SJCRH30 (cell line): ENCODE measurements at regions not wholly inside any gene's neighbourhood (a gene's known extent, or its start where the extent isn't known, plus 50 kb on each side); places are given as distances from the start of the nearest gene placed in this dataset.

Source experiments
- DNase-seq, 2 experiments: peaks; one replicate each; pipeline ENCODE4 v3.0.0-alpha.2; 2015 to 2020
- H3K27ac ChIP-seq: fragments of 250-450 bp; sonication (Bioruptor Pico); 2 replicates; pipeline ENCODE4 v1.5.1; 2020; ENCODE audit warnings: mild to moderate bottlenecking, moderate library complexity
- H3K27me3 ChIP-seq: fragments of 250-450 bp; sonication (Bioruptor Pico); 2 replicates; pipeline ENCODE4 v1.5.1; 2020; ENCODE audit warnings: mild to moderate bottlenecking, moderate library complexity
- H3K36me3 ChIP-seq: fragments of 250-450 bp; sonication (Bioruptor Pico); 2 replicates; pipeline ENCODE4 v1.5.1; 2020; ENCODE audit warnings: mild to moderate bottlenecking, moderate library complexity
- H3K4me1 ChIP-seq: fragments of 250-450 bp; sonication (Bioruptor Pico); 2 replicates; pipeline ENCODE4 v1.5.1; 2020; ENCODE audit warnings: mild to moderate bottlenecking, moderate library complexity
- H3K4me3 ChIP-seq: fragments of 250-450 bp; sonication (Bioruptor Pico); 2 replicates; pipeline ENCODE4 v1.5.1; 2020; ENCODE audit warnings: mild to moderate bottlenecking, moderate library complexity
- H3K9me3 ChIP-seq: fragments of 250-450 bp; sonication (Bioruptor Pico); replicated peaks from 2 replicates; pipeline ENCODE4 v1.5.1; 2020; ENCODE audit warnings: mild to moderate bottlenecking, moderate library complexity

DNA sequence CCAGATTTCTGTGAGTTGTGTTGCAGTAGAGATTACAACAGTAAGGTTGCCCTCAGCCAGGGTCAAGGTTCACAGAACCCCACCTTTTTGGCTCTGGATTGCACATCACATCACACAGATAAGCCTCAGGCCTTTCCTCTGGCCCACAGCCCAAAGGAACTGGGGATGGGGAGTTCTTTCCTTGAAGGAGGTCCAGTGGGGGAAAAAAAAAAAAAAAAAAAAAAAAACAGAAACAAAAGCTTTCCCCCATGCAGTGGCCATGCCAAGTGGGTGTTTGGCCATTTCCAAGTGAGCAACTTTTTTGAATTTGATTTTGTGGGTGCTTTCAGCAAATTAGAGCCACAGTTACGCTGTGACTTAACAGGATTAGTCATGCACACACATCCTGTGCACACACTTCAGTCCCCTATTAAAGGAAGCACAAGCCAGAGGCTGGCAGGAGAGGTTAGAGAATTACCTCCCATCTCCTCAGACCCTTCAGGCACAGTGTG is 79.3 kb upstream of the NANOS1 start:
- peak; percentile 71 to 89 for DNase-seq
- Histone ChIP-seq H3K9me3 (no peaks in the 10 kb centered on the region), H3K4me1 (peaks cover 53% of the 10 kb centered on the region), H3K4me3 (no peak overlapping the region), H3K27ac (peak overlapping the region; percentile 84), H3K36me3 (no peaks in the 10 kb centered on the region), H3K27me3 (no peaks in the 10 kb centered on the region)

DNA sequence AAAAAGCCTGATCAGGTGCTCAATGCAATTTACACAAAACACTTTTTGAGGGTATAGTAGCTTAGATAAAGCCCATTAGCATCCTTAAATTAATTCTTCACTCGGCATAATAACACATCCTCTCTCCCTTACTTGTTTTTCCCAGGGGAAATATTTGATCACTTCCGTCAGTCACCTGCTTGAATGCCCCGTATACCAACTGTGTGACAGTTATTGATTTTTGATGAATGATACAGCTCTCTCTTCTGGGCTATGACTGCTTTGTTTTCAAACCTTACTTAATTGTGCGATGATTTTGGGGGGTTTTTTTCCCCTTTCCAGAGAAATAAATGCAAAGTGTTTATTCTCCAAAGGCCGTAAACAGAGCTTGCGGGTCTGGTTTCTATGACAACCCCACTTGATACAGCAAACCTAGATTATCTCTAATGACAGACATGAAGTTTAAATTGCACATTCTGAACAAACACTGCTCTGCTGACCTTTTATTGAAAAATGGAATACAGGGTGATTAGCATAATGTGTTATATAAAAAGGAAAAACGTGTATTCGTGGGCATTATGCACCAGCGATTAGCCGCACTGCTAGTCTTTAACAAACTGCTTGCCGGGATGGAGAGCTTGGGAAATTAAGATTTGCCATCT is 78.4 kb upstream of the NANOS1 start:
- DNase-seq, result no peak
- Histone ChIP-seq H3K36me3 (no peaks in the 10 kb centered on the region), H3K9me3 (no peaks in the 10 kb centered on the region), H3K4me1 (peaks cover 53% of the 10 kb centered on the region), H3K4me3 (no peak overlapping the region), H3K27me3 (no peaks in the 10 kb centered on the region), H3K27ac (peak overlapping the region; percentile 84)

DNA sequence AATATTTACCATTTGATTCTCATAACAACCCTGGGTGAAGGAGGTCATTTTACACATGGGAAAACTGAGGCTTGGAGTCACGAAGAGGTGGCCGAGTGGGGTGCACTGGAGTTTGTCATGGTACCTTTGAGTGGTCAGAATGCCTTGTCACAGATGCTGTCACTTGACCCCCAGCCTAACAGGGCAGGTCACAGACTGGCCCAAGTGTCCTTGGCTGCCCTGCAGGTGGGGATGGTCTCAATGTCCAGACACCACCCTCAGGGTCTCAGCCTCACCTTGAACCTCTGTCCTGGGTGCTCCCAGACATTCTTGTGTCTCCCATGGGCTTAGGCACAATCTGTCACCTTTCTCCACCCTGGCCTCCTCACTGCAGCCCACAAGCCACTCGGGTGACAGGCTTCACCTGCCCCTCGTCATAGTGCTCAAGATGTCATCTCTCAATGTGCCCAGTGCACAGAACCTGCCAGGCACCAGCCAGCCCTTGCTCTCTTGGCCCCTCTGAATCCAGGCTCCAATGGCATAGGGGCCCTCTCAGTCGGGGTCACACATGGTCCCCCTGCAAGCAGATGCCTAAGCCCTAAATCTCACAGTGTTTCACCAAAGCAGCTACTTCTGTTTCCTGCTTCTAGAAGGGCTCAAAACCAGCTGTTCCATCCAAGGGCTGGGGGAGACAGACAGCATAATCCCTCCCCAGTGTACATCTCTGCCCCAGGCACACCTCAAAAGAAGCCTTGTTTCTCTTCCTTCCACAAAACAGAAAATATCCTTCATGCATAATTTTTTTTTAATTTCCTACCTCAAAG is 76.8 kb upstream of the NANOS1 start:
- Histone ChIP-seq H3K4me1 (peaks cover 49% of the 10 kb centered on the region), H3K27ac (peak overlapping the region; percentile 4; the same call in 1 of the 2 replicates), H3K36me3 (no peaks in the 10 kb centered on the region), H3K27me3 (no peaks in the 10 kb centered on the region), H3K4me3 (no peak overlapping the region), H3K9me3 (no peaks in the 10 kb centered on the region)
- DNase-seq, result peak; percentile 44 to 74

DNA sequence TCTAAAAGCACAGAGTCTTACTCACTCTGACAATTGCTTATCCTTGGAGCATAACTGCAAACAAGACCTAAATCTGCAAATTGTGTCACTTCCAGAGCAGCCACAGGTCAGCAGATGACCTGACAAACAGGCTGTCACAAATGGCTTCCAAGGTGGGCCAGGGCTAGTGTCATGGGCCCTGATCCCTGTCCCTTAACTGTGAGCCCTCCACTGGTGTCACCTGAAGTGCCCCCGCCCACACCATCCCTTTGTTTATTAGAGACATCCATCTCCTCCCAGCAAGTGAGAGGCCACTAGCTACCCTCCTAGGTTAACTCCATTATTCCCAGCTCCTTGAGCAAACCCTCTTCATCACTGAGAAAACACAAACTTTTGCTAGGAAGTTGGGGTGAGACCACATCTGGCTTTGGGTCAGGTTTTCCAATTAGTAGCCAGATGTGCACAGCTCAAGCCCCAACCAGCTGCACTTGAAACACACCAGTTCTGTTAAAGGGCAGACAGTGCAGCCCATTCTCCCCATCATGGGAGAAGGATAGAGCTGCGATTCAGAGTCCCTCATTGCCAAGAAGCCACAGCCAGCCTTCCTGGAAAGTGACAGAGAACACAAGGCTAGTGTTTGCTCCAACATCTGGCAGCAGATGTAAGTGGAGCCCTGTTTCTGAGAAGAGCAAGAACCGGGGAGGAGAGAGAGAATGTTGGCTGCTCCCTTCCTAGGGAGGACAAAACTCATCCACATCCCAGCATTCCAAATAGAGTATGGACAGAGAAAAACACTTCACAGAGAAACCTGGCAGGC is 75.7 kb upstream of the NANOS1 start:
- no peaks in the 10 kb centered on the region for H3K9me3 ChIP-seq
- no peaks in the 10 kb centered on the region for H3K36me3 ChIP-seq
- H3K27ac ChIP-seq, result no peak overlapping the region
- no peaks in the 10 kb centered on the region for H3K27me3 ChIP-seq
- H3K4me3 ChIP-seq, result no peak overlapping the region
- peaks cover 51% of the 10 kb centered on the region for H3K4me1 ChIP-seq
- peak in 1 of 2 experiments; percentile 42 for DNase-seq

DNA sequence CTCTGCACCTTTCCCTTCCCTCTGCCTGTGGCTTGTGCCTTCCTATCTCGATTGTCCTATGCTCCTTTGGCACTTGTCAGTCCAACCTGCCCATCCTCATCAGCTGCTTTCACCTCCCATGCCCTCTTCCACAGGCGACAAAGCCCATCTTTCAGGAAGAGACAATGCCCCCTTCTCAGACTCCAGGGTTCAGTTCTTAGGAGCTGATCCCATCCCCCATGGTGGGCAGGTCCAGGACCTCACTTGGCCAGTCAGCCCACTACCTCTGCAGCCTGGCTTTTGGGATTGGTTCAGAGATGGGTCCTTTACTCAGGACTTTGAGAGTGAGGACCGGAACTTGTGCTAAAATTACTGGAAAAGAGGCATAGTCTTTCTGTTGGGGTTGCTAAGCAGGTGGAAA is 74.0 kb upstream of the NANOS1 start:
- no peaks in the 10 kb centered on the region for H3K27me3 ChIP-seq
- no peaks in the 10 kb centered on the region for H3K9me3 ChIP-seq
- no peak for DNase-seq
- H3K4me3 ChIP-seq, result no peak overlapping the region
- H3K4me1 ChIP-seq, result peaks cover 42% of the 10 kb centered on the region
- H3K36me3 ChIP-seq, result no peaks in the 10 kb centered on the region
- H3K27ac ChIP-seq, result no peak overlapping the region

DNA sequence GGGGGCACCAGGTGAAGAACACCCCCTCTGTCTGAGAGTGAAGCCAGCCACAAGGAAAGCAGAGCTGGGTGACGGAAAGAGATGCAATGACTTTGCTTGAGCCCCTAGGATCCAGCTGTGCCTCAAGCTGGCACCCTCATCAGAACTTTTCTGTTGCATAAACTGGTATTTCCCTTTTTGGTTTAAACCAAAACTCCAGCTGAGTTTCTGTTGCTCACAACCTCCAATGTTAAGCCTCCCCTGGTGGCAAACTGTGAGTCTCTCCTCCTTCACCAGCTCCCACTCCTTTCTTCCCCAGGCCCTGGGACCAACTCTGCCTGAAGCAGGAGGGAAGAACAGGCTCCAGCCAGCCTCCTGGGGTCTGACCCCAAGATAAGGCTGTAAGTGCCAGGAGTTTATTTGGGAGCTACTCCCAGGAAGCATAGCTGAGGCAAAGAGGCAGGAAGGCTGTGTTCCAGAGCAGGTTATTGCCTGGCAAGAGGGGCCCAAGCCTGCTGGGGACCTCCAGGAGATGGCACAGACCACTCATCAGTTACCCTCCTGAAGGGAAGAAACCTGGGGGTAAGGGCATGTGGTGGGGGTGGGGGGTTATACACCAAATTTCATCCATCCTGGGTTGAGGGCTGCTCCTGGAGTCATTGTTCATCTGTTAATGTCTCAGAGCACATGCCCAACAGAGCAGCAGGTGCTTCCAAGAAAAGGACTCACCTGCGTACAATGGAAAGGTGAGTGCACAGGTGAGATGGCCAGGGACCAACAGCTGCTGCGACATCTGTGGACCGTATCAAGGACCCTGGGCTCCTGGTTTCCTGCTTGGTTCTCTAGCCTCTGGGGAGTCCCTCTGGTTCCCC is 73.3 kb upstream of the NANOS1 start:
- H3K4me1 ChIP-seq, result peaks cover 35% of the 10 kb centered on the region
- H3K4me3 ChIP-seq, result no peak overlapping the region
- H3K27me3 ChIP-seq, result no peaks in the 10 kb centered on the region
- no peak for DNase-seq
- no peaks in the 10 kb centered on the region for H3K9me3 ChIP-seq
- H3K36me3 ChIP-seq, result no peaks in the 10 kb centered on the region
- H3K27ac ChIP-seq, result no peak overlapping the region

DNA sequence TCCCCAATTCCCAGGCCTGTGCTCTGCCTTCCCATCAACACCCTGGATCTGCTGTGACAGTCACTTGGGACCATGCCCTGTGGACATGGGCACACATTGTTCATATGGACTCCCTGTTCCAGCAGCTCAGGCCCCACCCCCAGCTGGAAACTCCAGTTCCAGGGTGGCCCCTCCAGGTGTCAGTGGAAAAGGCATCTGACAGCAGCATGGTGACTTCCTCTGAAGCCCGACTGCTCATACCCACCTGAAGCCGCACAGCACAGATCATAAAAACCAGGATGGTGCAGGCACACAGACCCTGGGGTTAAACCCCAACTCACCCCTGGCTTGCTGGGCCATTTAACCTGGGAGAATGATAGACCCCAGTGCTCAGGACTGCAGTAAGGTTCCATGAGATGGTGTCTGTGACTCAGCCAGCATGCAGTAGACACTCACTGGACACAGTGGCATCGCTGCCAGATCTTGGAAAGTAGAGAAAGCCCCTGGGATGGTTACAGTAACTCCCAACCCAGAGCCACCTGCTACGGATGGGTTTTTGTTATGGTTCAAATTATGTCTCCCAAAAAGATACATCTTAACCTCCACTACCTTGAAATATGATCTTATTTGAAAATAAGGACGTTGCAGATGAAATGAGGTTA is 72.6 kb upstream of the NANOS1 start:
- H3K4me3 ChIP-seq, result no peak overlapping the region
- peaks cover 28% of the 10 kb centered on the region for H3K4me1 ChIP-seq
- H3K27ac ChIP-seq, result no peak overlapping the region
- no peak for DNase-seq
- no peaks in the 10 kb centered on the region for H3K27me3 ChIP-seq
- no peaks in the 10 kb centered on the region for H3K9me3 ChIP-seq
- no peaks in the 10 kb centered on the region for H3K36me3 ChIP-seq

DNA sequence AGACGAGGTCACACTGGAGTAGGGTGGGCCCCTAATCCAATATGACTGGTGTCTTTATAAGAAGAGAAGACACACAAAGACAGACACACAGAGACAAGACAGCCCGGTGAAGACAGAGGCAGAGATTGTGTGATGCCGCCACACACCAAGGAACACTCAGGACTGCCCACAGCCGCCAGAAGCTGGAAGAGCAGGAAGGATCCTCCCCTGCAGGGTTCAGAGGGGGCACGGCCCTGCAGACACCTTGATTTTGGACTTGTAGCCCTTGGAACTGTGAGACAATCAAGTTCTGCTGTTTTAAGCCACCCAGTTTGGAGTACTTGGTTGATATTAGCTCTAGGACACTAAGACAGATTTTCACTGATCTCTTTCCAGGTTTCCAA is 72.1 kb upstream of the NANOS1 start:
- Histone ChIP-seq H3K9me3 (no peaks in the 10 kb centered on the region), H3K4me3 (no peak overlapping the region), H3K27ac (no peak overlapping the region), H3K4me1 (peaks cover 23% of the 10 kb centered on the region), H3K36me3 (no peaks in the 10 kb centered on the region), H3K27me3 (no peaks in the 10 kb centered on the region)
- DNase-seq, result no peak

DNA sequence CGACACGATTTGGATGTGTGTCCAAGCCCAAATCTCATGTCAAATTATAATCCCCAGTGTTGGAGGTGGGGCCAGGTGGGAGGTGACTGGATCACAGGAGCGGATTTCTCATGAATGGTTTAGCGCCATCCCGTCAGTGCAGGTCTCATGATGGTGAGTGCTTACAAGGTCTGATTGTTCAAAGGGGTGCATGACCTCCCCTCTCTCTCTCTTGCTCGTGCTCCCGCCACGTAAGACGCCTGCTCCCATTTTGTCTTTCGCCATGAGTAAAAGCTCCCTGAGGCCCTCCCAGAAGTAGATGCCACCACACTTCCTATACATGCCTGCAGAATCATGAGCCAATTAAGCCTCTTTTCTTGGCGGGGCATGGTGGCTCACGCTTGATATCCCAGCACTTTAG is 71.5 kb upstream of the NANOS1 start:
- DNase-seq, result no peak
- Histone ChIP-seq H3K27me3 (no peaks in the 10 kb centered on the region), H3K27ac (no peak overlapping the region), H3K9me3 (no peaks in the 10 kb centered on the region), H3K4me1 (peaks cover 18% of the 10 kb centered on the region), H3K4me3 (no peak overlapping the region), H3K36me3 (no peaks in the 10 kb centered on the region)

DNA sequence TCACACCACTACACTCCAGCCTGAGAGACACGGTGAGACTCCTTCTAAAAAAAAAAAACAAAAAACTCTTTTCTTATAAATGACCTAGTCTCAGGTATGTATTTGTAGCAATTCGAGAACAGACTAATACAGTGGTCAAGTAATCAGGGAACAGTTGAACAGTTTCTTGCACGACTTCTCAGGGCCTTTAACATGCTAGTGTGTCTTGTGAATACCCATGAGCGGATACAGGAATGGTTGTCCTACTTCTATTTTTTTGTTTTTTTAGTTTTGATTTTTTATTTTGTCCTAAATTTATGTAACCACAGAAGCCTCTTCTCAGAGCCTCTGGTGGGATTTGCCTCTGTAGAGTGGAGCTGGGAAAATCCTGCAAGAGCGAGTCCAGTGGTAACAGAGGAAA is 71.0 kb upstream of the NANOS1 start:
- no peaks in the 10 kb centered on the region for H3K36me3 ChIP-seq
- H3K4me1 ChIP-seq, result peaks cover 12% of the 10 kb centered on the region
- no peaks in the 10 kb centered on the region for H3K27me3 ChIP-seq
- no peak overlapping the region for H3K4me3 ChIP-seq
- no peaks in the 10 kb centered on the region for H3K9me3 ChIP-seq
- no peak overlapping the region for H3K27ac ChIP-seq
- no peak for DNase-seq

DNA sequence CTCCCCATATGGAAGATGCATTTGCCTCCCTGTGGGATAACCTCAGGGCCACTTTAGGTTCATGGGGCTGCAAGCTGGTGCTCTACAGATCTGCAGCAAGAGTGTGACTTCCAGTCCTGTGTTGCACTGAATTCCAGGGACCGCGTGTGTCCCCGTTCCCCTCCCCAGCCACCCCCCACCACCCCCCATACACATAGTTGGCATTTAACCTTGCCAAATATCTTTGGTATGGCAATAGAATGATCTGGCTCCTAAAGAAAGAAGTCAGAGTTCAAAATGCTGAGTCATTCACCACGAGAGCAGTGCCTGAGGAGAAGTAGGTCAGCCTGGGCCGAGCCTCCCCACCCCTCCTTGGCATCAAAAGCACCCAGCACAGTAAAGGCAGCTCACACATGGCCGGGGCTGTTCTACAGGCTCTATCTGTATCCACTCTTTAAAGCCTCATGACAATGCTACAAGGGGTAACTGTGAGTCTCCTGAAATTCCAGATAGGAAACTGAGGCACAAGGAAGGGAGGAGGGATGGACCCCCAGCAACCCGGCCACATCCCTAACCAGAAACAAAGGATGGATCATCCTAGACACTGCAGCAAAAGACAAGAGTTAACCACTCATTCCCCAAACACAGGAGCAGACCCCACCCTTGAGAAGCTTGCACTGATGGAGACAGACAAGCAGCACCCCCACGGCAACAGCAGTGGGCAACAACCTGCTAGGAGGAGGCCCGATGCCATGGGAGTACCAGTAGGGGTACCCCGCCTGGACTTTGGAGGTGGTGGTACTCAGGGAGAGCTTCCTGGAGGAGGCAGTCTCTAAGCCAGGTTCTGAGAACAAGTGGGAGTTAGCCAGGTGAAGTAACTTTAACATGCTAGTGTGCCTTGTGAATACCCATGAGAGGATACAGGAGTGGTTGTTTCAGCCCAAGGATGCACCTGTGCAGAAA is 70.3 kb upstream of the NANOS1 start:
- no peaks in the 10 kb centered on the region for H3K9me3 ChIP-seq
- H3K36me3 ChIP-seq, result no peaks in the 10 kb centered on the region
- no peak overlapping the region for H3K27ac ChIP-seq
- no peaks in the 10 kb centered on the region for H3K27me3 ChIP-seq
- peak in 1 of 2 experiments; percentile 1 for DNase-seq
- H3K4me1 ChIP-seq, result peaks cover 7% of the 10 kb centered on the region; the same call in 1 of the 2 replicates
- H3K4me3 ChIP-seq, result no peak overlapping the region

DNA sequence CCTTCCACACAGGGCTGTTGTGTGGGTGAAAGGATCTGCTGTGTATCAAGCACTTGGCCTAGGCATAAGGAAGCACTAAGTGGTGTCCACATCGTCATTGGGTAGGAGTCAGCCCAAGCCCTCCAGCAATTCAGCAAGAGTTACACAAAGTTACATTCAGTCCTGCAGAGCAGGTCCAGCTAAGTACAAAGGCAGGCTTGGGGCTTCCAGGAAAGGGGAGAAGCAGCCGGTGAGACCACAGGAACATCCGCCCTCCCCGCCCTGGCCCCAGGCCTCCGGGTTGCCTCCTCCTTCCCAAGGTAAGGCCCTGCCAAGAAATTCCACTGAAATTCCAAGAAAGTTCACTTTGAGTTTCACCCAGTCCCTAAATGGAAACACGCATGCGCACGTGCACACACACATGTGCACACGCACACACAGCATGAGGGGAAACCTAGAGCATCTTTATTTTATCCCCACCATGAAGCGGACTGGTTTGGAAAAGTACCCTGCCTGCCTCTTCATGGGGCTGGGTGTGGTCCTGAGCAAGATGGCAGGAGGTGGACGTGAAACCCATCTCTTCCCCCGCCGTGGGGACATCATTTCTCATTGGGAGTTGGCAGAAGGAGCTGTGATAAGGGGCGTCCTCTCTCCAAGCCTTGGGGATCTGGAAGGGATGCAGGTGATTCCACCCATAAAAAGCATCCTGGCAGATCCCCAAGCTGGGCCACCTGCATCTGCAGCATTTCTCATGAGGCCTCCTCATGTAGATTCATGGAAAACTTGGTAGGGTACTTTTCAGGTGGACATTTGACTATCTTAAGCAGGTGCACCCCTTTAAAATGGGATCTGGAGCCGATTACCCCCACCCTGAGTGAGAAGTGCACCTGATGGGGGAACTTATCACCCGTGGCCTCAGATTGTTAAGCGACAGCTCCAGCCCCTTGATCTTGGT is 69.1 kb upstream of the NANOS1 start:
- peaks cover 15% of the 10 kb centered on the region for H3K4me1 ChIP-seq
- H3K9me3 ChIP-seq, result no peaks in the 10 kb centered on the region
- H3K27me3 ChIP-seq, result no peaks in the 10 kb centered on the region
- H3K36me3 ChIP-seq, result no peaks in the 10 kb centered on the region
- no peak overlapping the region for H3K4me3 ChIP-seq
- no peak for DNase-seq
- no peak overlapping the region for H3K27ac ChIP-seq
